Breast epithelium (tissue), 4 donors: ENCODE measurements at regions not wholly inside any gene's neighbourhood (a gene's known extent, or its start where the extent isn't known, plus 50 kb on each side); places are given as distances from the start of the nearest gene placed in this dataset.

Source experiments
- DNase-seq, 2 donors: peaks; one replicate each; pipeline ENCODE4 v3.0.0-alpha.2; 2019; ENCODE audit warnings: low spot score in 2 of 2
- H3K27ac ChIP-seq, 2 donors: fragments of 200-600 bp; sonication (generic) in 1 of 2; one replicate each; pipeline ENCODE4 v1.5.1; 2016 to 2019; ENCODE audit warnings: mild to moderate bottlenecking in 1 of 2
- H3K27me3 ChIP-seq, 2 donors: fragments of 200-600 bp; sonication (generic) in 1 of 2; one replicate each; pipeline versions ENCODE4 v1.5.1 to v1.6.0; 2017 to 2019; ENCODE audit warnings: control low read depth in 1 of 2, mild to moderate bottlenecking in 1 of 2
- H3K36me3 ChIP-seq: fragments of 200-600 bp; one replicate; pipeline ENCODE4 v1.5.1; 2019
- H3K4me1 ChIP-seq, 2 donors: fragments of 200-600 bp; sonication (generic); one replicate each; pipeline ENCODE4 v1.5.1; 2016 to 2019; ENCODE audit warnings: control low read depth in 1 of 2
- H3K4me3 ChIP-seq, 3 donors: fragments of 200-600 bp; sonication (generic); 1 replicate in 2 of 3; 2 replicates in 1 of 3; pipeline ENCODE4 v1.5.1; 2016 to 2019; ENCODE audit warnings: mild to moderate bottlenecking in 3 of 3, moderate library complexity in 2 of 3
- H3K9me3 ChIP-seq, 2 donors: fragments of 200-600 bp; sonication (generic) in 1 of 2; one replicate each; pipeline ENCODE4 v1.5.1; 2016 to 2019; ENCODE audit warnings: control low read depth in 1 of 2
- CTCF ChIP-seq, 3 donors: fragments of 450-650 bp; IDR thresholded peaks; one replicate each; pipeline ENCODE4 v1.5.1; 2016 to 2017; ENCODE audit warnings: antibody characterized with exemption in 3 of 3, mild to moderate bottlenecking in 3 of 3, moderate library complexity in 3 of 3
- POLR2A ChIP-seq: fragments of 450-650 bp; IDR thresholded peaks from one replicate; pipeline ENCODE4 v1.6.1; 2016; ENCODE audit warnings: antibody characterized with exemption, mild to moderate bottlenecking, moderate library complexity
- POLR2AphosphoS5 ChIP-seq, 3 donors: sonication (generic); formaldehyde crosslinking; IDR thresholded peaks; one replicate each; pipeline ENCODE4 v1.6.1; 2017; ENCODE audit warnings: antibody characterized with exemption in 3 of 3
- intact Hi-C: fragments of 100-400 bp; cut with DNase I; formaldehyde crosslinking; loops from one replicate; pipeline ENCODE4 v1.15.1; 2023; ENCODE audit warnings: low total_unique reads

- no peak overlapping the region for H3K27ac ChIP-seq
- H3K9me3 ChIP-seq, result no peaks in the 10 kb centered on the region
- no peak for DNase-seq
- no peaks in the 10 kb centered on the region for H3K4me1 ChIP-seq
- TF ChIP-seq POLR2A (no peak), POLR2AphosphoS5 (IDR thresholded peaks at IDR 0.05) (no peak), CTCF (IDR thresholded peaks at IDR 0.05) (no peak)
- H3K27me3 ChIP-seq, result no peaks in the 10 kb centered on the region
- no peak overlapping the region for H3K4me3 ChIP-seq
- H3K36me3 ChIP-seq, result no peaks in the 10 kb centered on the region
- intact Hi-C loops, result no loop called here
Measured at GRCh38 chr13:33710924-33711323, 107.0 kb upstream of the RFC3 start.

GRCh38 chr13:33711436-33711835 is 106.5 kb upstream of the RFC3 start:
- H3K27me3 ChIP-seq, result no peaks in the 10 kb centered on the region
- H3K9me3 ChIP-seq, result no peaks in the 10 kb centered on the region
- no peak for DNase-seq
- intact Hi-C loops, result no loop called here
- H3K4me3 ChIP-seq, result no peak overlapping the region
- no peaks in the 10 kb centered on the region for H3K4me1 ChIP-seq
- no peak for TF ChIP-seq POLR2AphosphoS5 (IDR thresholded peaks at IDR 0.05)
- TF ChIP-seq CTCF (IDR thresholded peaks at IDR 0.05), result no peak
- TF ChIP-seq POLR2A, result no peak
- H3K36me3 ChIP-seq, result no peaks in the 10 kb centered on the region
- no peak overlapping the region for H3K27ac ChIP-seq

- no peak overlapping the region for H3K4me3 ChIP-seq
- no peak overlapping the region for H3K27ac ChIP-seq
- H3K4me1 ChIP-seq, result no peaks in the 10 kb centered on the region
- H3K36me3 ChIP-seq, result no peaks in the 10 kb centered on the region
- H3K27me3 ChIP-seq, result no peaks in the 10 kb centered on the region
- no peak for DNase-seq
- TF ChIP-seq POLR2A, result no peak
- no peak for TF ChIP-seq CTCF (IDR thresholded peaks at IDR 0.05)
- no peaks in the 10 kb centered on the region for H3K9me3 ChIP-seq
- intact Hi-C loops, result no loop called here
Measured at GRCh38 chr13:33717775-33718174, 100.2 kb upstream of the RFC3 start.

- H3K27ac ChIP-seq, result peak overlapping the region; percentile 52 to 76
- H3K9me3 ChIP-seq, result no peaks in the 10 kb centered on the region
- TF ChIP-seq POLR2A, result no peak
- no peak for TF ChIP-seq CTCF (IDR thresholded peaks at IDR 0.05)
- TF ChIP-seq POLR2AphosphoS5 (IDR thresholded peaks at IDR 0.05), result no peak
- H3K4me1 ChIP-seq, result peaks cover 0 to 3% of the 10 kb centered on the region in 2 donors
- H3K4me3 ChIP-seq, result no peak overlapping the region
- no peaks in the 10 kb centered on the region for H3K27me3 ChIP-seq
- intact Hi-C loops, result no loop called here
- no peak for DNase-seq
- no peaks in the 10 kb centered on the region for H3K36me3 ChIP-seq
Measured at GRCh38 chr13:33721724-33722123, 96.2 kb upstream of the RFC3 start.

- Histone ChIP-seq H3K36me3 (no peaks in the 10 kb centered on the region), H3K9me3 (no peaks in the 10 kb centered on the region), H3K4me3 (no peak overlapping the region), H3K27me3 (no peaks in the 10 kb centered on the region), H3K4me1 (peaks cover 0 to 3% of the 10 kb centered on the region in 2 donors), H3K27ac (peak overlapping the region; percentile 52 to 76)
- intact Hi-C loops, result no loop called here
- TF ChIP-seq POLR2AphosphoS5 (IDR thresholded peaks at IDR 0.05) (no peak), POLR2A (no peak), CTCF (IDR thresholded peaks at IDR 0.05) (no peak)
- no peak for DNase-seq
Measured at GRCh38 chr13:33722216-33722915, 95.6 kb upstream of the RFC3 start.
